DMS153 (cell line): ENCODE measurements at regions not wholly inside any gene's neighbourhood (a gene's known extent, or its start where the extent isn't known, plus 50 kb on each side); places are given as distances from the start of the nearest gene placed in this dataset.

Experiments used
- DNase-seq: peaks from one replicate; lab custom pipeline; 2025; lab: John Stamatoyannopoulos, UW

DNA sequence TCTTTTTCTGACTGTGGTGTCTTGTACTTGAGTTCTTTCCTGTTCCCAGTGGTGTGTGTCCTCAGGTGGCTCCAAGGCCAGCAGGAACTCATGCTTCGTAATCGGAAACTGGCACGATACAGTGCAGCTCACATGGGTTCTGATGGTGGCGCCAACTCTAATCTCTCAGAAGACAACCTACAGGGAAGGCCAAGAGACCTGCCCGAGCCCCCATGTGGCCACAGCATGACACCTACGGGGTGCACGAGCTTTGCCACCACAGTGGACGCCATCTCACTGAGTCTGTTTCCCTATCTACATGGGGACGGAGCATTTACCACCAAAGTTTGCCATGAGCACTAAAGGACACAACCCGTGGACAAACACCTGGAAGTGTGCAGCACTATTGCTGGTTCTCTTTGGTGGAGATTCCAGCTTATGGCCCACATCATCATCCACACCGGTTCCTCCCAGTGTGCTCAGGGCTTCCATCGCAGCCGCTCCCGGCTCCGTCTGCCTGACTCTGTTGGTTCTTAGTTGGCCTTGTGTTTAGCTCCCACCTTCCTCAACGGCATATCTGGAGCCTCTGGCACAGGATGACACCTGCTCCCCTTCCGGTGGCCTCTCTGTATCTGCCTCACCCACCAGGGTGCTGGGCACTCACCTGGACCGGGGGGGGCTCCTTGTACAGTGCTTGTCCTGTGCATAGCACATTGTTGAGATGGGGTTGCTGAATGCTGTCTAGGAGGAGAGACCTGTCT lies 586.6 kb upstream of the MKI67 start:
- no peak for DNase-seq

DNA sequence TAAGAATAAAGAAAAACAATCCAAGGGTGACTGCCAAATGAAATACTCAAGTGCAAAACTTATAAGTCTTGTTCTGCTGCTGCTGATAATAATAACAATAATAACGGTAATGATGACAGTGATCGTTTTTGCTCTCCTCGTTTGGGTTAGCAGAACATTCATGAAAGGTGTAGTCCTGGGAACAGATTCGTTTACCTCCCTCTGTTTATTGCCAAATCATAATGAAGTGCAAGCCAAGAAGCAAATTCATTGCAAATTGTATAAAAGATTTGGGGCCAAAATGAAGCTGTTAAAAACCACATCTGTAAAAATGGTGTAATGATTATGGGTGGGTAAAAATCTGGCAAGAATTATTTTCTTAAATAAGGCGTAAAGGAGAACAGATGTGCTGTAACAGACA lies 587.2 kb upstream of the MKI67 start:
- no peak for DNase-seq

DNA sequence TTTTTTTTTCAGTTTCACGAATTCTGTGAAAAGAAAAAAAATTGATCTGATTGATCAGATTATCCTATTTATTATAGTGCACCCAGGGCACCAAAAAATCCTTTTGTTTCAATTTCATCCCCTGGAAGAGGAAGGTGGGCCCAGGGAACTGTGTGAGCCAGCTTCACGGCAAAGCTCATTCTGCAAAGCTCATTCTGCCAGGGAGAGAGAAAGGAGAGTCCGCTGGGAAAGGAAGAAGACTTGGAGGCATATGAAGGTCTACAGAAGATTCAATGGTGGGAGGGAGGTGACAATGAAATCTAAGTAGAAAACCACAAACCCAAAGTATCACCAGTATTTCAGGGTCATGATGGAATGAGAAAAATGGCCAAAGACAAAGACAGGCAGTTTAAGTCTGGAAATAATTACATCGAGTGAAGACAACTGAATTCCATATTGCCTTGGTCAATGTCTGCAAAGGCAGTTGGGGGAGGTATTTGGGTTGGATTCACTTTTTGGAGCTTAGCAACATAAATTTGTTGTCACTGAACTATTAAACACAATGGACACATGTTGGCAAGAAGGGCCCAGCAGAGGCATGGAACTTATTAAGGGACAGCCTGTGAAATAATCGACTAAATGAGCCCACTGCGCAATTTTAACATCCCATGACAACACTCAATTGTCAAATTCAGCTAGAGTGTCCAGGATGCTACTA lies 587.8 kb upstream of the MKI67 start:
- no peak for DNase-seq

DNA sequence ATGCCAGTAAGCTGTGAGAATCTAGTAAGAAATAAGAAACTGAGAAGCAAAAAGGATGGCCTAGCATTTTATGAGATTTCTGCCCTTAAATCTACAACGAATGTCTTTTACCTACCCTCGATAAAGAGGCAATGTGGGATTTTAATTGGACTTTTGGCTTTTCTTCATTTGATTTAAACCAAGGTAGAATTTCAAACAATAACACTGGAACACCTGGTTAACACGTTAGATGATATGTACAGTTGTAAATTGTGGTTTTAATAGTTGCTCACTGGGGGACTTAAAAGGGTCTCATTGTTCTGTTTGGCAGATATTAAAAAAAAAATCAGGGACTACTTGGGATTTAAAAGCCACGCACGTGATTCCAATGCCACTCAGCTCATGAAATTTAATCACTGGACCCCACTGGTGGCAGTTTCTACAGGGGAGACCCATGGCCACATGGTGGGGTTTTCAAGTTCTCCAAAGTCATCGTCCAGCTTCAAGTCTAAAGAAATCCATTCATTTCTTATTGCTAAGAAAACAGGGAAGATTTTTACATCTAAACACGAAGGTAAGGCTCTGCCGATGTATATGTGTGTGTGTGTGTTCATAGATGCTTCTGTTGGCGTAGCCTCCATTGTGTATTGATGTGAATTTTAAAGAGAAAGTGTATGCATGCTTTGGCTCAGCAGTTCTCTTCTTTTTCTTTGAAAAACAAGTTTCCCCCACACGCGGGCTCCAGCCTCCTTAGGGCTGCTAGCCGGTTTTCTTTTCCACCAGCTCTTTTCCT lies 588.6 kb upstream of the MKI67 start:
- no peak for DNase-seq

DNA sequence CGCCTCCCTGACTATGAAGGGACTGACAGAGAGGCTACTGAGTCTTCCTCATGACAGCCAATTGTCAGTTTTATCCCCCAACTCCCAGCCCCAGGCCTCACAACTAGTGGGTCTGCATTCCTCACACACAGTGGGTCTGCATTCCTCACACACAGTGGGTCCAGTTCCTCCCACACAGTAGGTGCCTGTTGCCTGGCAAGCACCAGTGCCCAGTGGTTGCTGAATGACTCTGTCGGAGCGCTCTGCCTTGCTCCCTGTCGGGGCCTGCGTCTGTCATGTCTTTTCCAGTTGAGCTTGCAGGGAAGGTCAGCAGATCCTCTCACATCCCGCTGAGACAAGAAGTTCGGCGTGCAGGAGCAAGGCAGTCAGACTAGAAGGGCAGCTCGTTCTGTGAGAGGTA lies 590.0 kb upstream of the MKI67 start:
- DNase-seq: no peak

DNA sequence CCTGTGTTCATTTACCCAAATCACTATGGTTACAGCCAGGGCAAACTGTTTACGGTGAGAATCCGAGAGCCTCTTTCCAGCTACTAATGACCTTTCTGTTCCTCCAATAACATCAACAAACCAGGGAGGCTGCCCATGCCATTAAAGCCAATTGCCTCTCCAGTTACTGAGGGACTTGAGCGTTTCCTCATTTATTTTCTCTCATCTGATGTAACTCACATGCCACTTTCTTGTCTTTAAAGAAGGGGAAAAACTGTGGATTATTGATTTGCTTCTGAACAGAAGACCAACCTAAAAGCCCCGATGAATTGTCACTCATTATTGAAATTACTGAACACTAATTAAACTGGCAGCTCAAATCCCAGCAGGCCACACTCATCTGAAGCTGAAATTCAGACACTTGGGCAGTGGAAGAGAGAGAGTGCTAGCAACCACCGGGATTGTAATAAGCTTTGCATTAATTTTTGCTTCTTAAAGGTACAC lies 595.8 kb upstream of the MKI67 start:
- DNase-seq: peak; percentile 85

DNA sequence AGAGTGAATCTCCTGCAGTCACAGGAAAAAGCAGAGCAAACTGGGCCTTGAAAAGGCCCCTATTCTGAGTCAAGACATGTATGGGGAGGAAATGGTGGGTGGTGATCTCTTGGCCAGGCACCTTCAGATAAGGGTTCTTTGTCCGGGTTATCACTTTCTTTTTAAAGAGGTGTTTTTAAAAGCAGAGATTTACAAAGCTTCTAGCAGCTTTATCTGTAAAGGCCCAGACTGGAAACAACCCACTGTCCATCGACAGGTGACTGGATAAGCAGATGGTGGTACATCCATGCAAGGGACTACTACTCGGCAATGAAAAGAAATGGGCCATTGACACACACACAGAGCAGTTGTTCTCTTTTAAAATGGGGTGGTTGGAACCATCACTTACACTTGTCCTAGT lies 596.7 kb upstream of the MKI67 start:
- no peak for DNase-seq

DNA sequence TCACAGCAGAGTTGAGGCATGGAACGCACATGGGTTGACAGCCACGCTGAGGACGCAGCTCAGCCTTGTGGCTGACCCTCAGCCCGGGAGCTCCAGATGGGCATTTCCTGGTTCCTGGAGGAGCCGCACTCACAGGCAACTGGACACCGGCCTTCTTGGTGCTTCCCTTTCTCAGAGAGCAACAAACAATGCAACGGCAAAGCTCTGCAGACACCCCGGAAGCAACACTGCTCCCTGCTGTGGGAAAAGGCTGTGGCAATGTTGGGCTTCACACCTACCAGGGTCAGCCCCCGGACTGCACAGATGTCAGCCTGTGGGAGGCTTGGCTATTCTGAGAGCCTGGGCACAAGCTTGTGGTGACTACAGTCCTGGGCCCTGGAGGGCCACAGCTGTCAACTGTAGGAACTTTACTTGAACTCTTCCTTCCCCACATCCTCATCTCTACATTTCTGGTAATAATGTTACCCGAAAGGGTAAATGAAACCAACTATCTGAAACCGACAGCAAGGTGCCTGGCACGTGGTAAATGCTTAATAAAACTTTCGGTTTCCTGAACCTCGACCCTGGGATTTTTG lies 597.5 kb upstream of the MKI67 start:
- DNase-seq: no peak

DNA sequence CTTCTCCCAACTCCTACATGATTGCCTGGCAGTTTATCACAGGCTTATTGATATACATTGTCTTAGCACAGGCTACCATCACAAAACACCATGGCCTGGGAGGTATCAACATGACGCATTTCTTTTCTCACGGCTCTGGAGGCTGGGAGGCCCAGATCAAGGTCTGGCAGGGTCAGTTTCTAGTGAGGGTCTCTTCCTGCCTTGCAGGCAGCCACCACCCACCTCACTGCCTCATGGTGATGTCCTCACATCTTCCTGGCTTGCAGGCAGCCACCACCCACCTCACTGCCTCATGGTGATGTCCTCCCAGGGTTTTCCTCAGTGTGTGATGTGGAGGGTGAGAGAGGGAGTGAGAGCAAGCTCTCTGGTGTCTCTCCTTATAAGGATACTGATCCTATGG lies 599.3 kb upstream of the MKI67 start:
- no peak for DNase-seq

DNA sequence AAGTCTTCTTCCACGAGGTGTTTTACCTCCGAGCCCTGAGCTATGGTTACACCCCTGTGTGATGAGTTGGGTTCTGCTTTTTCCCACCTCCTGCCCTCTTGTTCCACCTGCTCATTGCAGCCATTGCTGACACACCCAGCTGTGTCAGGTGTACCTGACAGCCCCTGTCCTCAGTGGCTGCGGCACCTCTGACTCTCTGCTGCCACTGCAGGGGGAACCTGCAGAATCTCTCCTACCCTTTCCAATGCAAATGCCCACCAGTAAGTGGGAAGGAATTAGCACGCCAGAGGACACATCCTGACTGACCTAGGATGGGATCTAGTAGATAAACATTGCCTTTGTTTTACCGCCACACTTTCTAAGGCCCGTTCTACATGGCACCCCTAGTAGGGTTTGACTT lies 600.9 kb upstream of the MKI67 start:
- DNase-seq: no peak

DNA sequence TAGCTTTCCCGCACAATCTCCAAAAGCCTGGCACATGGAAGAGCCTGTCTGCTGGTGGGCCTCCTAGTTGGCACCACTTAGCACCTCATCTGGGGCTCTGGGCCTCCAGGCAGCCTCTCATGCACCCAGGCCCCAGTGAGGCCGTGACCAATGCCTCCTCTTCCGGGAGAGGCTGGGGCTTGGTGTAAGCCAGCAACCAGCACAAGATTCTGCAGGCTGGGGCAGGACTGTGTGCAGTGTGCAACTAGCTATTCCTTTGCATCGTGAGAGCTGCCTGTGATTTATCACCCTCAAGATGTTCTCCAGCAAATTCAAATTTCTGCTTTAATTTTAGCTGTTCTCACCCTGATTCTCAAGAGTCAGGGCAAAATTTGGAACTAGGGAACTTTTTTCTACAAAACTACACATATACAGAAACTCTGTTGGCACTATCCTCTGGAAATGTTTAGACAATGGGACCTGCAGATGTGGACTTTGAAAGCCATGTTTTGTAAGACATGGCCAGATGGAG lies 603.7 kb upstream of the MKI67 start:
- no peak for DNase-seq

DNA sequence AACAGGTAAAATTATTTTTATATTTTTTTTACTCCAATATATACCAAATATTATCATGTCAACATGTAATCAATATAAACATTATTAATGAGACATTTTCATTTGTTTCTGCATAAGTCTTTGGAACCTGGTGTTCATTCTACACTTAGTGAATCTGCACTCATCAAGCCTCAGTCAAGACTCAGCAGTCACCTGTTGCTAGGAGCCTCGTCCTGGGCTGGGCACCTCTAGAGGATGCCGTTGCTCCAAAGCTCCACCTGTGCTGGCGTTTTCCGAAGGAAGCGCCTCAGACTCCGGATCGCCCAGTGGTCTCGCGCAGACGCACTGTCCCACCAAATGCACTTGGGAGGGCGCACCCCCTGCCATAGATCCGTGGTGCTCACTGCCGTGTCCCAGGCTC lies 604.7 kb upstream of the MKI67 start:
- no peak for DNase-seq

DNA sequence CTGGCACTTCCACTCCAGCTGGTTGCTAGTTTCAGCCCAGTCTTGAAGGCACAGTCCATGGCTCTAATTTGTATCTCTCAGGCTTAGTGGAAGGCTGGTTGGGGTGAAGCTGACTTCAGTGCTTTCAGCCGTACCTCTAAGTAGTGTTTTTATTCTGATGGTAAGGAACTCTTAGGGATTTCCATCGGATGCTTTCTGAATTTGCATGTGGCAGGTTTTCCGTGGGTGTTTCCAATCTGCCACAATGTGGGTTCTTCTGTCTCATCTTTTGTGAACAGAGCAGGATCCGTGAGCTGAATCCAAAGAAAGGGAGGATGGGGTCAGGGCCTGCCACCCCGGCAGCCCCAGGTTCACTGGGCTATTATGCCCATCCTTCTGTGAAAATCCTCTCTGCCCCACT lies 607.9 kb upstream of the MKI67 start:
- DNase-seq: no peak

DNA sequence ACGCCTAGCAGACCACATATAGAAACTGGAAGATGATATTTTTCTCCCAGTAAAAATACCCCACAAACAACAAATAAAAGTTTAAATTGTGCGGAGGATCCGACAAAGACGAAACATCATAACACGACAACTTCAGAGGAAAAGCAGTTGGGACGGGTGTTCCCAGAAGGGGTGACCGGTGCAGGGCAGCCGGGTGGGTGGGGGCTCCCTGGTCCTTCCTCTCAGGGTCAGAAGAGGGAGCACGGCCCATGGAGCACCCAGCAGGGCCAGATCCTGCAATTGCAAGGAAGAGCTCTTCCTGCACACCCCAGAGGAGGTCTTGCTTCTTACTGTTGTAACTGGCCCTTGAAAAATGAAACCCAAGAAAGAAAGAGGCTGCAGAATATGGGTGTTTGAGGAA lies 608.5 kb upstream of the MKI67 start:
- DNase-seq: no peak

DNA sequence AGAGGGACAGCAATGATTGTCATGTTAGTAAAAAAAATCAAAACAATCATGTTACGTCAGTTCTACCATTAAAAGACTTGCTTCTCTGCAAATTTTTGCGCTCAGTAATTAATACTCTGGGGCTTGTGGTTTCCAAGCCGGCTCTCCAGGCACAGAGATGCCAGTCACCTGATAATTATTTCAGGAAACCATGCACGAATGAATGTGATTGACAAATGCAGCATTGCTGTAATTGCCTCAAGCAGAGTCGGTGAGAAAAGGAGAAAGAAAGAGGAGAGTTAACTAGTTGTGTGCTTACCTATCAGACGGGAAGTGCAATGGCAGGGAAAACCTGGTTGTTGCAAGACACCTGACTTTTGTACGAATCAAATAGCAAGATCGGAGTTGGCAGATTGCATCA lies 609.8 kb upstream of the MKI67 start:
- no peak for DNase-seq

DNA sequence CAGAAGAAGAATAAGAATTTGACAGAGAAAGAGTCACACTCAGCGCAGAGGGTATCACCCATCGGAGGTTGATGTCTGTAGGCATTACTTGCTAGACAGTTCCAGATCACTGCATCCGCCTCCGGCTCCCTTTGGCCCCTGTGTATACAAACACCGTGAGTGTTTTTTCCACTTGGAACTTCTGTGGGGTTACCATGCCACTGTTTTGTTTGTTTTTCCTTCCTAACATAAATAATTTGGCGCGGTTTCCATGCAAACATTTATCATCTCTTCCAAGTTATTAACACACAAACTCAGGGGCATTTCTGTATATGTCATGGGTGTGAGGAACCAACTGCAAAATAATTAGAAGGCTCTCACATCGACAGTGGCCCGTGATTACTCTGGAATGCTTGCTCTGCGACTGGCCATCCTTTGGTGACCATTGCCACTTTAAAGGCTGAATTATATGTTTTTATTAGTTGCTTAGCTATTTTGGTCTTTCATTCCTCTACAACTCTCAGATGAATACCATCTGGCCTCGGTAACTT lies 612.2 kb upstream of the MKI67 start:
- DNase-seq: peak; percentile 40

DNA sequence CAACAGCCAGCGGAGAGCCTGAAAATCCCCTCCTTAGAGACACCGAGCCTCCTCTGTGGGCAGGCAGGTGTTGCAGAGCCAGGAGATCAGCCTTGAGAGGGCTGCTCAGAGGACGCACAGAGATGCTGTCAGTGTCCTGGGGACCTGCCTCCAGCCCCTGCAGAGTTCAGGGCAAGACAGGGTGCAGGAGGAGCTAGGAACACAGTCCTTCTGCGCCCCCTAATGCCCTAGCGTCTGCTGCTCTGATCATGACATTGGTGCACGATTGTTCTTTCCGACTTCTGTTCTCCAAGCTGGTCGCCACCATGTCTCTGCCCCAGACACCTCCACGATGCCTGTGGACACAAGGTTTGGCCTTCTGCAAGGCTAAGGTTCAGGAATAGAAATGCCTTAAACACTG lies 613.7 kb upstream of the MKI67 start:
- DNase-seq: peak; percentile 19

DNA sequence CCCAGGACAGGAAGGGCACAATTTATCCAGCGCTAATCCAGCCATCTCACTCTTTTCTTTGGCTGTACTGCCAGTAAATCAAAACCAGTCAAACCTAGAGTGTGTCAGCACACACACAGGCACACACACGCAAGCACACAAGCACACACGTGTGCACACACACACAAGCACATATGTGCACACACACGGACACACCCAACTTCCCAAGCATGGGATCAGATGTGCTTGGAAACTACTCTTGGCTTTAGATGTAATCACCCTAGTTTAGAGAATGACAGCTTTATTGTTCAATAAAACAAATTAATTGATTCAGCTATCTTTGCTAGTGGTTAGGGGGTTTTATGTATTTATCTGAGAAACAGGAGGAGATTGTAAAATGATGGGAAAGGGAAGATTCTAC lies 615.0 kb upstream of the MKI67 start:
- no peak for DNase-seq

DNA sequence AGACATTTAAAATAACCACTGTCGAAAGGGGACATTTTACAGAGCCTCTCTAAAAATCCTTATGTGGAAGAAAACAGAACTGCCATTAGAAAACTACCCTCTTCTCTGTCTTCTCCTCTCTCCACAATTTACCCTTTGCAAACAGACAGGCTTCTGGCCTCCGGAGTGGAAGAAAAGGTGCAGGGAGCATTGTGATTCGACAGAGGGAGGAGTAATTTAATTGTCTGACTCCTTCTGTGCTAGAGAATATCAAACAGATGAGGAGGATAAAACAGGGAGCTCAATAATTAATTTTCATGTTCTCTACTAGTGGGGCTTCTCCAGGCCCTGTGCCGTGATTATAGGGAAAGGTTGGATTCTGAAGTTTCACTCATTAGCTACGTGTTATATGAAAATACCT lies 615.5 kb upstream of the MKI67 start:
- no peak for DNase-seq

DNA sequence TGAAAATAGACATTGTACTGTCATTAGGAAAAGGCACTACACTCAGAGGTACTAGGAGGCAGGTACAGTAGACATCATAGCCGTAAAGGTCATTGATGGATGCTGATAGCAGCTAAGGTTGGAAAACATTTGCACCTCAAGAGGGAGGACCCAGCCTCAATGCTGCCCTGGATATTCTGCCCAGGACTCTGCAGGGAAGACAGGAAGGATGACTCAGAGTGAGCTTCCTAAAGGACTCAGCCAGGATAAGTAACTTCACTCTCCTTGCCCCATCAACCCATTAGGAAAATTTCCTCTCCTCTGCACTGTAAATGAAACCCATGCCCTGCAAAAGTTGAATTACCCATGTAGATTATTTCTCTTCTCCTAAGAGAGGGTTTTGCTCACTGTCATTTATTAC lies 617.9 kb upstream of the MKI67 start:
- no peak for DNase-seq

DNA sequence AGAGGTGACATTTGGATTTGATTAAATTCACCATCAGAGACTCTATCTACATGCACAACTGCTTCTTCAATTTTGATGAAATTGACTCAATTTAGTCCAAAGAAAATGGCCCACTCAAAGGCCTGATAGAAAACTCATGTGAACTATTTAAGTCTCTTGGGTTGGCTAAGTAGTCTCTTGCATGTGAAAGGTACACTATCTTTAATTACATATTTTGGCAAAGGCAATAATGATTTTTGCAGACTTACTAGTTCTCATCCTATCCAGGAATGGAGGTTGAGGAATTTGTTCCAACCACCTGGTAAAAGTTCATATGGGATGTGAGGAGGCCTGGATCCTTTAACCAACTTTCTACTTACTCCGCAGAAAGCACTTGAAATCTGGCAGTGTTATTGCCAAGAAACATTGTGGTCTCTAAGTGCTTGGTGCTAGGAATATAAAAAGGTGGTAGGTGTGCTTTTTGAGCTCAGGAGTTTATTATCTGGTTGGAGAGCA lies 618.6 kb upstream of the MKI67 start:
- no peak for DNase-seq
